ENCODE measurements at regions not wholly inside any gene's neighbourhood (a gene's known extent, or its start where the extent isn't known, plus 50 kb on each side); places are given as distances from the start of the nearest gene placed in this dataset.

DNA sequence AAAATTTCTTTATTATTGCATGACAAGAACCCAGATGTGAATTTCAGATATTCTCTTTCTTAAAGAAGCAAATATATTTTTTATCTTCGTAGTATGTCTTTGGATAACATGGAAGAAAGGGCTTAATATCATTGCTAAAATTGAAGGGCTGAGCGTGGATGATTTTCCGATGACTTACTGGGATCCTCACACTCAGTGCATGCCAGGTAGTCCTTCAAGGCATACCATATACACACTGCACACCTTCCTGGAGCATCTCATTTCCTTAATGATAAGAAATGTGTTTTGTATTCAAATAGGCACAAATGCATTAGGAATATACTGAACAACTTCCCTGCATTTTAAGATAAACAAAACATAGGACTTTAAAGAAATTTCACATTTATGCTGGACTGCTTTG lies 193.9 kb upstream of the MAP3K7 start:
- Histone ChIP-seq H3K36me3 (replicated peaks; ENCODE audit: control insufficient read depth, insufficient read depth, low read length) (no peaks in the 10 kb centered on the region), H3K4me3 (ENCODE audit: insufficient read depth, low read depth, low read length) (no peak overlapping the region), H3K27me3 (ENCODE audit: control insufficient read depth, insufficient read depth, low read length) (no peaks in the 10 kb centered on the region)
- no peak for DNase-seq

DNA sequence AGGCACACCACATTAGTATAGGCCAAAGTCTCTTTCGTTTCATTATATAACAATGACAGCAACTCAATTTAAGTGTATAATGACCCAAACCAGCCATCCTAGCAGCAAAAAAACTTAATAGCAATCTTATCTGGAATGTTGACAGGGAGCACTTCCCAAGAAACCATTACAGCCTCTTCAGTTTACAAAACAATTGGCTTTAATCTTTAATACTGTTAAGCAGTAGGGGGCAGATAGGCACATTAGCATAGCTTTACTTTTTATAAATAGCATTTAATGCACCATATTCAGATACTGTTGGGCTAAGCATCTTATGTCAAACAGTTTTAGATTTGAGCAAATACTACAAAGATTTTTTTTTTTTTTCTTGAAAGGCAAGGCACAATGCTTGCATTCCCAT lies 193.3 kb upstream of the MAP3K7 start:
- no peaks in the 10 kb centered on the region for H3K36me3 ChIP-seq (replicated peaks; ENCODE audit: control insufficient read depth, insufficient read depth, low read length)
- DNase-seq = no peak
- no peaks in the 10 kb centered on the region for H3K27me3 ChIP-seq (ENCODE audit: control insufficient read depth, insufficient read depth, low read length)
- H3K4me3 ChIP-seq (ENCODE audit: insufficient read depth, low read depth, low read length) = no peak overlapping the region

DNA sequence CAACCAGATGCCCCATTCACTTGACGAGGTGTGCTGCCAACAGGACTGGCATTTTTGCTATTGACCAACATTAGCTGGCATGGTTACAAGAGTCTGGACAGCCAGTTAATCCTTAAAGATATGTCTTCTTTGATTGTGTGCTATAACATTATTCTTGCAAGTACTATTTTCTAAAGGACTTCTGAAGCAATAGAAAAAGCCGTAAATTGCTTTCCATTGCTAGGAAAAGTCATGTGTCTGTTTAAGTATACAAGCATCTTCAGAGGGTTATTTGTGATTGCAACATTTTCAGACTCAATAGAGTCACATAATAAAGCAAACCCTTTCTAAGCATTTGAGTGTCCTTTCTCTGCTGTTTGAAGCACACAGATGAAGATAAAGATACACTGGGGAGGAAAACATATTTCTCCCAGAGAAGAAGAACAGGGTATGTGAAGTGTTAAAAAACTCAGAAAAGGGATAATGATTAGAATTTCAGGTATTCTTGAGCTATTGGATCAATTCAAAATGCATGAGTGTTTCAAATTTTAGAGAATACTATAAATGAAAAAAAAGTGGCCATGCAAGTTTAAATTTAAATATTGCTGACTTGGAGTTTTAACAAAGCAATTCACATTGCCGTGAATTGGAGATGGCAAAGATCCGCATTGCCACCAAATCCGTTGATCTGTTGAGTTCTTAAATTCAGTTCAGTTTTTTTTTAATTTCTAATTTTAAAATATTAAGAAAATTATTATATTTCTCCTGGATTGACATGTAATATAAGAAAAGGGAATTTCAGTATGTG lies 191.7 kb upstream of the MAP3K7 start:
- H3K27me3 ChIP-seq (ENCODE audit: control insufficient read depth, insufficient read depth, low read length) = no peaks in the 10 kb centered on the region
- H3K36me3 ChIP-seq (replicated peaks; ENCODE audit: control insufficient read depth, insufficient read depth, low read length) = no peaks in the 10 kb centered on the region
- H3K4me3 ChIP-seq (ENCODE audit: insufficient read depth, low read depth, low read length) = no peak overlapping the region
- DNase-seq = no peak

DNA sequence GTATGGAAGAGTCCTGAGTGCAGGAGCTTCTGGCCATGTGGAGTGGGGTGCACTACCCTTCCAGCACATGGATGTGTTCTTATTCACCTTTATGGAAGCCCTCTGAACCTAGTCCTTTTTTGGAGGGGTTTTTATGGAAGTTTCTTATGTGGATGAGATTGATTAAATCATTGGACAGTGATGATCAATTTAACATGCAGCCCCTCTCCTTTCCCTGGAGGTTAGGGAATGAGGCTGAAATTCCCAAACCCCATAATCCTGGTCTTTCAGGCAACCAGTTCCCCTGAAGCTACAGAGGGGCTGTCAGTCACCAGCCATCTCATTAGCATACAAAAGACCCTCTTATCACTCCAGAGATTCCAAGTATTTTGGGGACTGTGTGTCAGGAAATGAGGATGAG lies 183.9 kb upstream of the MAP3K7 start:
- no peak for DNase-seq
- Histone ChIP-seq H3K36me3 (replicated peaks; ENCODE audit: control insufficient read depth, insufficient read depth, low read length) (no peaks in the 10 kb centered on the region), H3K4me3 (ENCODE audit: insufficient read depth, low read depth, low read length) (no peak overlapping the region), H3K27me3 (ENCODE audit: control insufficient read depth, insufficient read depth, low read length) (no peaks in the 10 kb centered on the region)

DNA sequence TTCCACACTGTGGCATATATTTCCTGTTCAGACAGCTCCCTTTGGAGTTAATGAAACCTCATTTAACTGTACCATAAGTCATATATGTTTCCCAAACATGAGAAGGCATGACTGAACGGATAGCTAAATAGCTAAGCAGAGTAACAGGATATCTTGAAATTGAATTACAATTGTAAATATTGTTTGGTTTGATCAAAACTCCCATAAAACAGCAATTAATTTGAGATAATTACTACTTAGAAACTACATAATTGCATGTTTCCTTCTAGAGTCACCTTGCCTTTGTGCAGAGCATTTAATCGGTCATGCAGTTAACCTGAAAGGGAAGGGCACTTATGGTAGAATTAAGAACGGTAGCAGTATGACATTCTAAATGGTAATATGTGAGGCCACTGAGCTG lies 179.0 kb upstream of the MAP3K7 start:
- no peaks in the 10 kb centered on the region for H3K27me3 ChIP-seq (ENCODE audit: control insufficient read depth, insufficient read depth, low read length)
- no peaks in the 10 kb centered on the region for H3K36me3 ChIP-seq (replicated peaks; ENCODE audit: control insufficient read depth, insufficient read depth, low read length)
- no peak for DNase-seq

DNA sequence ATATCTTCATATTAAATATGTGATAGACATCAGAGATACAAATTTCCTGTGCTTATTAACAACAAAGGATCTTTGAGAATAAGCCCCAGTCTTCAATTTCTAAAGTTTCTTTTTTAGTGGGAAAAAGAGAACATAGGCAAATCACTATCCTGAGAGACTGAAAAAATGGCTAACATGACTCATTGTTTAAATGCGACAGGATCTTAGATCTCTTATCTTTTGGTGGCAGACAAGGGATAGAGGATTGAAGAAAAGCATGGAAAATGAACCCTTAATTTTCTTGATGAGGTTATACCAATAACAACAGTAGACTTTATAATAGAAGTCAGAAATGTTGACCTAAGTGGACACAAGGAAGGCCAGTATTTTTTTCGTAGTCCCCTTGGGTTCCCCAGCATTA lies 178.6 kb upstream of the MAP3K7 start:
- no peak for DNase-seq
- Histone ChIP-seq H3K27me3 (ENCODE audit: control insufficient read depth, insufficient read depth, low read length) (no peaks in the 10 kb centered on the region), H3K4me3 (ENCODE audit: insufficient read depth, low read depth, low read length) (no peak overlapping the region), H3K36me3 (replicated peaks; ENCODE audit: control insufficient read depth, insufficient read depth, low read length) (no peaks in the 10 kb centered on the region)

More for the DNA sequence above, 179.0 kb upstream of the MAP3K7 start:
- no peak overlapping the region for H3K4me3 ChIP-seq (ENCODE audit: insufficient read depth, low read depth, low read length)

DNA sequence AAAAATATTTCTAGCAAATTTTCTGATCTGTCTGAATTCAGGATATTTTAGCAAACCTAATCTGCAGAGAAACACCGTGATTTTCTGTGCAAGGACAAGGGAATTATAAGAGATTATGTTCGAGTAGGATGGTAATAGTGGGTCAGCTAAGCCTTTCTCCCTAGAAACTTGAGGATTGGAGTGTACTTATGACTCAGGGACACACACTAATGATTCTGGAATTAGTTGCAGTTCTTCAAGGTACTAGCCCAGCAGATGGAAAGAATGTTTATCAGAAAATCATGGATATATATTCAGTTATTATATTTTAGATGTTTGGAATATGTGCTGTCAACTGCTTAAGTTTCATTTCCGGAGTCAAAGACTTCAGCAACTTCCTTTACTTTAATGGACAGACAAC lies 177.1 kb upstream of the MAP3K7 start:
- no peak for DNase-seq
- Histone ChIP-seq H3K36me3 (replicated peaks; ENCODE audit: control insufficient read depth, insufficient read depth, low read length) (no peaks in the 10 kb centered on the region), H3K4me3 (ENCODE audit: insufficient read depth, low read depth, low read length) (no peak overlapping the region)

DNA sequence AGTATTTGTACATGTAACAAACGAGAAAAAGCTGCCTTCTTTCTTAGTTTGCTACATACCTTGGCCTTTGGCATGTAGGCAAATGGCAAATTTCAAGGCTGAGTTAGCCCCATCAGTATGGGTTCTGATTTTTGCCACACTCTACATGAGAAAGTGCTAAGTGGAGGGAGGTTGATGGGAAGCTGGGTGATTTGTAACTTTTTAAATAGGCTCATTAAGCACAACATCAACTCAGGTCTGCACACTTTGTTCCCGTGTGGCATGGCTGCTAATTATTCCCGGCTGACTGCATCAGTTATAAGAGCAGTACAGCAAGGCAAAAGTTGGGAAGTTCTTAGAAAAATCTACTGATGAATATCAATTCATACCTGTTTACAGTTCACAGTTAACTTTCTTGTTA lies 172.8 kb upstream of the MAP3K7 start:
- no peaks in the 10 kb centered on the region for H3K36me3 ChIP-seq (replicated peaks; ENCODE audit: control insufficient read depth, insufficient read depth, low read length)

More for the DNA sequence above, 177.1 kb upstream of the MAP3K7 start:
- H3K27me3 ChIP-seq (ENCODE audit: control insufficient read depth, insufficient read depth, low read length) = no peaks in the 10 kb centered on the region

DNA sequence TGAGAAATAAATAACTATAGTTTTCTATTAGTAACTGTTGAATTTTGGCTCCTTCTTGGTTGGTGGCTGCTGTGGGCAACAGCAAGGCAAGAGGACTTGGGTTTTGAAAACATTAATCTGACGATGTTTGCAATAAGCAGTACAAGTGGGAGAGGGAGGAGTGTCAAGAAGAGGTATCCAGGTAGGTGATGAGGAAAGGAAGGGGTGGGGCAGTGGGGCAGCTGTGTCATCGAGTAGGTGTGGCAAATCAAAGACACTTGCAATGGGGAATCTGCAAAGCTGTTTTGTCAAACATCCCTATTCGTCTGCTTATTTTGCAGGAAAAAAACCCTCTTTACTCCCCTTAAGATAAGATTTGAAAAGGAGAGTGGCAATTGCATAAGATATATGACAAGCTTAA lies 171.9 kb upstream of the MAP3K7 start:
- H3K27me3 ChIP-seq (ENCODE audit: control insufficient read depth, insufficient read depth, low read length) = no peaks in the 10 kb centered on the region
- H3K4me3 ChIP-seq (ENCODE audit: insufficient read depth, low read depth, low read length) = no peak overlapping the region
- DNase-seq = peak; percentile 4
- H3K36me3 ChIP-seq (replicated peaks; ENCODE audit: control insufficient read depth, insufficient read depth, low read length) = no peaks in the 10 kb centered on the region

More for the DNA sequence above, 172.8 kb upstream of the MAP3K7 start:
- DNase-seq = no peak
- Histone ChIP-seq H3K4me3 (ENCODE audit: insufficient read depth, low read depth, low read length) (no peak overlapping the region), H3K27me3 (ENCODE audit: control insufficient read depth, insufficient read depth, low read length) (no peaks in the 10 kb centered on the region)

DNA sequence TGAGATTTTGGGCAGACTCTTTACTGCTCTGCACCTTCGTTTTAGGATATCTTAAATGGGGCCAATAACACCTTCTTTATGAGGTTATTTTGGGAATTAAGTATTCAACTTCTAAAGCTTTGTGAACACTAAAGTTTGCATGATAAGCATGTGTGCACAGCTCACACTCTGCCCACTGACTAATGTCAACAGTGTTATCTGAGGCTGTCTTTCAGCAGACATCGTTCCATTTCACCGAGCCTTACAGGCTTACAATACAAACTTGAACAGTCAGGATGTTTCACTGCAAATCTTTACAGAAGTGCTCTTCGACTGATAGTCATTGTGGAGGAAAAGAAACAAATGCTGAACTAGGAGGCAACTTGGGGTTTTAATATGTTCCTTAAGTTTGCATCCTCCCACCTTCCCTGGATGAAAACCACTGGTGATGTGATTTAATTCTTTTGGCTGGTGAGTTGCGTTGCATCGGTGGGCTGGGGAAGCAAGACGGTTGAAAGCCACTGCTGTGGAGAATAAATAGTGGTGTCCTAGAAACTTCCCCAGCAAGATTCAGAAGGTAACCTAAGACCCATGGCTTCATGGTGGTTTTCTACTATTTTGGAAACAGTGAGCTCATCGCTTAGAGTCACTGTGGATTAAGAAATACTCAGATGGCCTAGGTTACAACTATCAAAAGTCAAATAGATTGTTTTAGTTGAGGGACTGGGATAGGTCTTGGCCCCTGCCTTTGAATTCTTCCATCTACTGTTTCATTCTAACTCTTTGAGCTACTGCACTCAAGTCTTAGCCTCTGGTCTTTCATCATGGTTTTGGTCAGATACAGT lies 167.2 kb upstream of the MAP3K7 start:
- no peaks in the 10 kb centered on the region for H3K36me3 ChIP-seq (replicated peaks; ENCODE audit: control insufficient read depth, insufficient read depth, low read length)
- DNase-seq = no peak
- H3K27me3 ChIP-seq (ENCODE audit: control insufficient read depth, insufficient read depth, low read length) = no peaks in the 10 kb centered on the region
- no peak overlapping the region for H3K4me3 ChIP-seq (ENCODE audit: insufficient read depth, low read depth, low read length)

DNA sequence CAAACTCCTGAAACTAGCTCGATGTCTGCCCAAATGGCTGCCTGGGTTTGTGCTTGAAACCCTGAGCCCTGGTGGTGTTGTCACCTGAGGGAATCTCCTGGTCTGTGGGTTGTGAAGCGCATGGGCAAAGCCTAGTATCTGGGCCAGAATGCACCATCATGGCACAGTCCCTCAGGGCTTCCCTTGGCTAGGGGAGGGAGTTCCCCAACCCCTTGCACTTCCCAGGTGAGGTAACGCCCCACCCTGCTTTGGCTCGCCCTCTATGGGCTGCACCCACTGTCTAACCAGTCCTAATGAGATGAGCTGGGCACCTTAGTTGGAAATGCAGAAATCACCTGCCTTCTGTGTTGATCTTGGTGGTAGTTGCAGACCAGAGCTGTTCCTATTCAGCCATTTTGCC lies 152.9 kb upstream of the MAP3K7 start:
- no peaks in the 10 kb centered on the region for H3K27me3 ChIP-seq (ENCODE audit: control insufficient read depth, insufficient read depth, low read length)
- no peak overlapping the region for H3K4me3 ChIP-seq (ENCODE audit: insufficient read depth, low read depth, low read length)
- H3K36me3 ChIP-seq (replicated peaks; ENCODE audit: control insufficient read depth, insufficient read depth, low read length) = no peaks in the 10 kb centered on the region
- no peak for DNase-seq

DNA sequence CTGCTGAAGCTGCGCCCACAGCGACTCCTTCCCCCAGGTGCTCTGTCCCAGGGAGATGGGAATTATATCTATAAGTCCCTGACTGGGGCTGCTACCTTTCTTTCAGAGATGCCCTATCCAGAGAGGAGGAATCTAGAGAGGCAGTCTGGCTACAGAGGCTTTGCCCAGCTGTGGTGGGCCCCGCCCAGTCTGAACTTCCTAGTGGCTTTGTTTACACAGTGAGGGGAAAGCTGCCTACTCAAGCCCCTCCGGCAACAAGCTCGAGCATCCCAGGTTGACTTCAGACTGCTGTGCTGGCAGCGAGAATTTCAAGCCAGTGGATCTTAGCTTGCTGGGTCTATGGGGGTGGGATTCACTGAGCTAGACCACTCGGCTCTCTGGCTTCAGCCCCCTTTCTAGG lies 152.5 kb upstream of the MAP3K7 start:
- Histone ChIP-seq H3K4me3 (ENCODE audit: insufficient read depth, low read depth, low read length) (no peak overlapping the region), H3K36me3 (replicated peaks; ENCODE audit: control insufficient read depth, insufficient read depth, low read length) (no peaks in the 10 kb centered on the region), H3K27me3 (ENCODE audit: control insufficient read depth, insufficient read depth, low read length) (no peaks in the 10 kb centered on the region)
- DNase-seq = no peak

DNA sequence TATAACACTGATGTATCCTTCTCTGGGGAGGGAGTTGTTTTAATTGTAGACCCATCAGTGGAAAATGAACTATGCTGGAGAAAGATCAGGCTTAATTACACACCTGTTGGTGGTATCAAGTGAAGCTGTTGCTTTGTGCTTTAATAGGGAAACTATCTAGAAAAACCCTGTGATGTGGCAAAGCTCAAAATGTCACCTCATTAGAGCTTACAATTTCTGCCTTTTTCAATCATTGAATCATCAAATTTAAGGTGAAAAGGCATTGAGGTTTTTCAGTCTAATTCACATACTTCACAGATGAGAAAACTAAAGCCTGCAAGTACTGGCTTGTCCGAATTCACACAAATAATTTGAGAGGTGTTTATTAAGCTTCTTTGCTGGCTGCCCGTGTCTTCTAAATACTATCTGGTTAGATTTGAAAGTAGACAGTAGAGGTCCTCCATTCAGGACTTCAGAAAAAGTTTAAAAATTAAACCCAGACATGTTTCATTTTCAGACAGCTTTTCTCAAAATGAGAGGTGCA lies 143.3 kb upstream of the MAP3K7 start:
- no peaks in the 10 kb centered on the region for H3K36me3 ChIP-seq (replicated peaks; ENCODE audit: control insufficient read depth, insufficient read depth, low read length)
- H3K27me3 ChIP-seq (ENCODE audit: control insufficient read depth, insufficient read depth, low read length) = no peaks in the 10 kb centered on the region
- no peak for DNase-seq
- no peak overlapping the region for H3K4me3 ChIP-seq (ENCODE audit: insufficient read depth, low read depth, low read length)

DNA sequence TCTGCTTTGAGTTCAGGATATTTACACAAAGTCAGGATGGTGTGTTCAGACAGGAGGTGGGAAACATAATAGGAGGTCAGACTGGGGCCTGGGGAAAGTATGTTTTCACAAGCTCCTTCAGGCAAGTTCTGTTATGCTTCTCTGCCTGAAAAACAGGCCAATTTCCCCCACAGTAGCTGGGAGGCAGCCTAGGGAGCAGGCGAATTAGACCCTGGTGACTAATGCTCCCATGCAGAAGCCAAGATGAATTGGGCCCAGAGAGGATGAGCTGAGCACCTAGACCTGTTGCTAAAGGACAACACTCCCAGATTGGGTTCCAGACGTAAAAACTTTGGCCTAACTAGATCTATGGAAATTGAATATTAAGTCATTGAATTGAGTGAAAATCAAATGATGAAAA lies 142.2 kb upstream of the MAP3K7 start:
- no peak overlapping the region for H3K4me3 ChIP-seq (ENCODE audit: insufficient read depth, low read depth, low read length)
- no peak for DNase-seq
- H3K27me3 ChIP-seq (ENCODE audit: control insufficient read depth, insufficient read depth, low read length) = no peaks in the 10 kb centered on the region
- no peaks in the 10 kb centered on the region for H3K36me3 ChIP-seq (replicated peaks; ENCODE audit: control insufficient read depth, insufficient read depth, low read length)

DNA sequence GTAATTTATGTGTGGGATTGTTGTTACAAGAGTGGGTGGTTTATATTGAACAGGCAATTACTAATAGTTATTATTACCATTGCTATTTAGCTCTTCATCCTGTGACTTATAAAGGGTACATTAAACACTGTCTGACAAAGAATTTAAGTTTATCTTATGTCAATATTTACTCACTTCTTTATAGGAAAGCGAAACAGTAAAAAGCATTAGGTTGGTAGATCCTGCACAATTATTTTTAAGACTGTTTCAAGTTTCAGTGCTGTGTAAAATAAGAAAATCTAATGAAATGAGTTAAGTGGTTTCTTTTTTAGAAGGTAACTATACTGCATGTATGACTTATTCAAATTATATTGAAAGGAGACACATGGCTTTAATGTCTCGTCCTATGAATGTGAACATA lies 135.8 kb upstream of the MAP3K7 start:
- Histone ChIP-seq H3K27me3 (ENCODE audit: control insufficient read depth, insufficient read depth, low read length) (no peaks in the 10 kb centered on the region), H3K36me3 (replicated peaks; ENCODE audit: control insufficient read depth, insufficient read depth, low read length) (no peaks in the 10 kb centered on the region), H3K4me3 (ENCODE audit: insufficient read depth, low read depth, low read length) (no peak overlapping the region)
- no peak for DNase-seq
